ENCODE measurements at regions not wholly inside any gene's neighbourhood (a gene's known extent, or its start where the extent isn't known, plus 50 kb on each side); places are given as distances from the start of the nearest gene placed in this dataset.

- H3K36me3 ChIP-seq: no peaks in the 10 kb centered on the region
- TF ChIP-seq CTCF (IDR thresholded peaks at IDR 0.05): no peak
- TF ChIP-seq POLR2A (IDR thresholded peaks at IDR 0.05): no peak
- no peak for TF ChIP-seq EP300 (IDR thresholded peaks at IDR 0.05)
- no peaks in the 10 kb centered on the region for H3K27me3 ChIP-seq
- no peaks in the 10 kb centered on the region for H3K4me1 ChIP-seq (ENCODE audit: insufficient read depth)
- no peak for DNase-seq
- H3K4me3 ChIP-seq: no peak overlapping the region
- intact Hi-C loops (cut with DNase I): no loop called here
- no peak overlapping the region for H3K27ac ChIP-seq
- no peaks in the 10 kb centered on the region for H3K9me3 ChIP-seq
- 83 to 95% (median 94%) methylated on average over 1 of the region's 1 CpG for WGBS, 3 donors
These were observed 193.7 kb upstream of the CFAP20DC start for GRCh38 chr3:59243476-59243875.

GRCh38 chr3:59240666-59241255, 190.9 kb upstream of the CFAP20DC start:
- TF ChIP-seq POLR2A (IDR thresholded peaks at IDR 0.05) (no peak), EP300 (IDR thresholded peaks at IDR 0.05) (no peak), CTCF (IDR thresholded peaks at IDR 0.05) (no peak)
- no peaks in the 10 kb centered on the region for H3K9me3 ChIP-seq
- H3K4me1 ChIP-seq (ENCODE audit: insufficient read depth): no peaks in the 10 kb centered on the region
- intact Hi-C loops (cut with DNase I): no loop called here
- H3K4me3 ChIP-seq: no peak overlapping the region
- H3K27me3 ChIP-seq: no peaks in the 10 kb centered on the region
- H3K27ac ChIP-seq: no peak overlapping the region
- no peak for DNase-seq
- no peaks in the 10 kb centered on the region for H3K36me3 ChIP-seq
- 63 to 76% (median 72%) methylated on average over 2 of the region's 2 CpGs for whole genome bisulfite sequencing, 3 donors

DNA sequence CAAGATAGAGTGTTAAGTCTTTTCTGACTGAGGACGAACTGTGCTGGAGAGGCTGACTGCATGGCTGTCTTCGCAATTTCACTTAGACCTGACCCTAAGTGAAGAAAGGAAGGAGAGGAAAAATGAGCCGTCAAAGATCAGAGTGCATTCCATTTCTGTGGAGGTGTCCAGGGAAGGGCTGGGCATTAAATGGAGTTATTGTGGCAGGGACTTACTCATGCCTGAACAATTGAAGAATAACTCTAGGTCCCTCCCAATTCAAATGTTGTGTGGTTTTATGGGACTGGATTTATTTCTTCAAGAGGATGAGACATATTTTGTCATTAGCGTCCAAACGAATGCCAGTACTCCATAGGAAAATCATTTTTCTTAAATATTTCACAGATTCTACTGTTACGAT, 187.3 kb upstream of the CFAP20DC start:
- WGBS, 3 donors: 84 to 92% (median 89%) methylated on average over 6 of the region's 6 CpGs
- no peaks in the 10 kb centered on the region for H3K36me3 ChIP-seq
- intact Hi-C loops (cut with DNase I): no loop called here

GRCh38 chr3:59235634-59236012, 185.8 kb upstream of the CFAP20DC start:
- Histone ChIP-seq H3K36me3 (no peaks in the 10 kb centered on the region), H3K27ac (no peak overlapping the region), H3K9me3 (no peaks in the 10 kb centered on the region), H3K27me3 (no peaks in the 10 kb centered on the region), H3K4me1 (ENCODE audit: insufficient read depth) (no peaks in the 10 kb centered on the region), H3K4me3 (no peak overlapping the region)
- no peak for TF ChIP-seq CTCF (IDR thresholded peaks at IDR 0.05)
- TF ChIP-seq EP300 (IDR thresholded peaks at IDR 0.05): no peak
- TF ChIP-seq POLR2A (IDR thresholded peaks at IDR 0.05): no peak
- intact Hi-C loops (cut with DNase I): no loop called here
- no peak for DNase-seq
- 47 to 51% (median 48%) methylated on average over 3 of the region's 3 CpGs for WGBS, 3 donors

More for the DNA sequence above, 187.3 kb upstream of the CFAP20DC start:
- H3K27me3 ChIP-seq: no peaks in the 10 kb centered on the region
- no peak overlapping the region for H3K27ac ChIP-seq
- no peaks in the 10 kb centered on the region for H3K4me1 ChIP-seq (ENCODE audit: insufficient read depth)
- H3K9me3 ChIP-seq: no peaks in the 10 kb centered on the region
- TF ChIP-seq EP300 (IDR thresholded peaks at IDR 0.05) (no peak), POLR2A (IDR thresholded peaks at IDR 0.05) (no peak), CTCF (IDR thresholded peaks at IDR 0.05) (no peak)
- no peak for DNase-seq
- H3K4me3 ChIP-seq: no peak overlapping the region
